GM21576 (cell line): ENCODE measurements at regions not wholly inside any gene's neighbourhood (a gene's known extent, or its start where the extent isn't known, plus 50 kb on each side); places are given as distances from the start of the nearest gene placed in this dataset.
A peak's percentile ranks its signal among the peaks of the same experiment; 100 is the strongest.

Experiments
- ATAC-seq: cut with Tn5 transposase; IDR thresholded peaks from one replicate; pipeline ENCODE4 v1.9.1; 2021; ENCODE audit warnings: mild to moderate bottlenecking, moderate library complexity; ENCODE audit not compliant: unreplicated experiment

- no peak for ATAC-seq
Observed at GRCh38 chr12:77777274-77777673, 53.4 kb upstream of the NAV3 start.

GRCh38 chr12:77774761-77775160 lies 55.9 kb upstream of the NAV3 start:
- ATAC-seq, result no peak

- ATAC-seq, result no peak
Observed at GRCh38 chr12:77772676-77773298, 57.9 kb upstream of the NAV3 start.

- no peak for ATAC-seq
Observed at GRCh38 chr12:77768558-77768957, 62.1 kb upstream of the NAV3 start.

GRCh38 chr12:77767756-77768343 lies 62.8 kb upstream of the NAV3 start:
- no peak for ATAC-seq

GRCh38 chr12:77767335-77767734 lies 63.4 kb upstream of the NAV3 start:
- ATAC-seq, result no peak

GRCh38 chr12:77766224-77766623 lies 64.5 kb upstream of the NAV3 start:
- ATAC-seq, result no peak

- ATAC-seq, result no peak
Observed at GRCh38 chr12:77761286-77761685, 69.4 kb upstream of the NAV3 start.

- no peak for ATAC-seq
Observed at GRCh38 chr12:77760271-77761025, 70.2 kb upstream of the NAV3 start.

- ATAC-seq, result no peak
Observed at GRCh38 chr12:77754086-77754485, 76.6 kb upstream of the NAV3 start.

- no peak for ATAC-seq
Observed at GRCh38 chr12:77751939-77752338, 78.8 kb upstream of the NAV3 start.

GRCh38 chr12:77746096-77746495 lies 84.6 kb upstream of the NAV3 start:
- ATAC-seq, result peak; percentile 100

- no peak for ATAC-seq
Observed at GRCh38 chr12:77745624-77746023, 85.1 kb upstream of the NAV3 start.

- no peak for ATAC-seq
Observed at GRCh38 chr12:77742631-77743030, 88.1 kb upstream of the NAV3 start.

- ATAC-seq, result no peak
Observed at GRCh38 chr12:77741974-77742517, 88.6 kb upstream of the NAV3 start.

GRCh38 chr12:77736219-77736965 lies 94.3 kb upstream of the NAV3 start:
- no peak for ATAC-seq

GRCh38 chr12:77734214-77734883 lies 96.3 kb upstream of the NAV3 start:
- no peak for ATAC-seq

- no peak for ATAC-seq
Observed at GRCh38 chr12:77728018-77728417, 102.7 kb upstream of the NAV3 start.

GRCh38 chr12:77727442-77728001 lies 103.2 kb upstream of the NAV3 start:
- ATAC-seq, result no peak

GRCh38 chr12:77725611-77726010 lies 105.1 kb upstream of the NAV3 start:
- no peak for ATAC-seq
